GM21576 (cell line): ENCODE measurements at regions not wholly inside any gene's neighbourhood (a gene's known extent, or its start where the extent isn't known, plus 50 kb on each side); places are given as distances from the start of the nearest gene placed in this dataset.

ENCODE experiments used
- ATAC-seq: cut with Tn5 transposase; IDR thresholded peaks from one replicate; pipeline ENCODE4 v1.9.1; 2021; ENCODE audit warnings: mild to moderate bottlenecking, moderate library complexity; ENCODE audit not compliant: unreplicated experiment

DNA sequence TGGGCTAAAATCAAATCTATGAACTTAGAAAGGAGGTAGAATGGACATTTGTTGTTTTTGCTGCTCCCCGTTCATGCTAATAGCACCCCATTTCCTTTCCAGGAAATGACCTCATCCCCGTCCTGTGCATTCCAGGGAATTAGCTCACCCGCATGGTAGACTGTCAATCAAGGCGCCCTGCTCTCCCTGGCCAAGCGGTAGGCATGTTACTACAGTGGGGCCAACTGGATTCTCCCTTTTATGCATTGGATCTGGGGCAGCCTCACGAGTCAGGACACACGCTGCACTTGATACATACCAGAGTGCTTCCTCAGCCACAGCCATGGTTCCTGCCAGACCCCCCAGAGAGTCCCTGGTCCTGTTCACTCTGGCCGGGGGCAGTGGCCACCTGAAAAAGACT is 111.0 kb upstream of the PTCH1 start:
- no peak for ATAC-seq

DNA sequence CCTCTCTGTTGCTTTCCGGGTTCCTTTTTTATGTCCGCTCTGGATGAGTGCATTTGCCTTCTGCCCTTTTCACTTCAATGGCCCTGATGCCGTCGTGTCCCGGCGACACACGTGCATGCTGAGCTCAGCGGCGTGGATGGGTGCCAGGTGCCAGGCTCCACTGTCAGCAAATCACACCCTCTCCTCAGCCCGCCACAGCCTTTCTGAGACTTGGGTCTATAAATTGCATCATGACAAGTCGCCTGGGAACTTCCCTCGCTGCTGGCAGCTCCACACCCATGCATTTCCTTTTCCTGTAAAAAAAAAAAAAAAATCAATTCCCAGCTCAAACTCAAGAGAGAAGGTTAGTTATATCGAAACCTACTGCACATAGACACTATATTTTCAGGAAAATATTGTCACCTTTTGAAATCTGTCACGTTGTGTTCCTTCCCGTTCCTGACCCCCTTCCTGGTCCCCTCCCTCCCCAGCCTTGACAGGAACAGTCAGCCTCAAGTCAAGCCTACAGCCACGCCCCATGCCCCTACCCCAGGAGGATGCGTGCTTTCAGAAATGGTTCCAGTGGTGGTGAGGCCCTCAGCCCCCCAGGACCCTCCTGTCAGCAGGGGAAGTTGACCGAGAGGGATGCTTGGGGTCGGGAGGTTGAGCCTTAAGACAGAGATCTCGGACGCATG is 110.3 kb upstream of the PTCH1 start:
- no peak for ATAC-seq

DNA sequence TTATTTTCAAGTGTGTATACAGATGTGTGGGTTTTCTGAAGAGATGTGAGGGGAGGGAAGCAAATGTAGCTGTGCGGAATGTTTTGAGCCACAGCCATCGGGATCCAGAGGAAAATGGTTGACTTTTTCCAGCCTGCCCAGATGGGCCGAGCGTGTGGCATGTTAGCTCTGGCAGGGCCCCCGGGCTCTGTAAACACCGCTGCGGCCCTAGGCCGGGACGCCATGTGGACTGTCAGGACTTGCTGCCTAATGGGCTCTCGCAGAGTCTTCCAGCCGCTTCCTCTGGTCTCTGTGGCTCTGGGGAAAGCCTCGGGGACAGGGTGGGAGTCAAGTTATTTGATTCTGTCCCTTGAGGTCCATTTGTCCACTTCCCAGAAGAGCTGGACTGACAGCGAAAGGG is 109.6 kb upstream of the PTCH1 start:
- no peak for ATAC-seq

DNA sequence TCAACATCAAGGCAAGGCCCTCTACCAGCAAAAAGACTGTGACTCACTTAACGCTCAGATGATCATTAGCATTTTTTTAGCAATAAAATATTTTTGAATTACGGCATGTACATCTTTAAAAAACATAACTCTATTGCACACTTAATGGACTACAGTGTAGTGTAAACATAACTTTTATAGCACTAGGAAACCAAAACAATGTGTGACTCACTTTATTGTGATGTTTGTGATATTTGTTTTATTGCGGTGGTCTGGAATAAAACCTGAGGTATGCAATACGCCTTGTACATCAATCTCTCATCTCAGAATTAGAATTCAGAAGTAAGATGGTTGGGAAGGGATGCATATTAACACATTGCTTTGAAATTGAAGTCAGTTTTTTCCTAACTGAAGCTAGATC is 106.9 kb upstream of the PTCH1 start:
- no peak for ATAC-seq

DNA sequence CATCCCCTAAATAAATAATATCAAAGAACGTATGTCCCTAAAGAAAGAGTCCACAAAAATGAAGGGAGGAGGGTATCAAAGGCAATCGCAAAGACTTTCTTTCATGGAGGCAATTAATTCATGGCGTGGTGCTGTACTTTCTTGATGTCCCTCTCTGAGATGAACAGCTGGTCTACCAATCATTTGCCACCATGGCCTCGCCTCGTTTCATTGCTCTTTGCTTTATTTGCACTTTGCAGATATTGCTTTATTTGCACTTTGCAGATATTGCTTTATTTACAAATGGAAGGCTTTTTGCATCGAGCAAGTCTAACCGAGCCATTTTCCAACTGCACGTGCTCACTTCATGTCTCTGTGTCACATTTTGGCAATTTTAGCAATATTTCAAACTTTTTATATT is 104.0 kb upstream of the PTCH1 start:
- no peak for ATAC-seq

DNA sequence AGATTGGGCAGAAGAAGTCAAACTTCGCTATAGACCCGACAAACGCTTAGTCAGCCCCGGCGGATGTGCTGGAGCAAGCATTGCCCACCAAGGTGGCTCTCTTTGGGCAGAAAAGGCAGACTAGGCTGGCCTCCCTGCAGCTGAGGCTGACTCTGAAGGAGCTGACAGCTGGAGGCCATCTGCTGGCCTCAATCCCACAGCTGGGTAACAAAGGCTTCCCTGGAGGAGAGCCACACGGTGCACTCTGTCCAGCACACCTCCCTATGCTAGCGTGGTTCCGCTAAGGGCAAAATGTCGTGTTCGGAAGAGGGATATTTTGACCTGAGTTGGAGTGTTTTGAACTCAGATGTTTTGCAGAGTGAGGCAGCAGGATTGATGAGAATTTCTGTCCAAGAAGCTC is 103.5 kb upstream of the PTCH1 start:
- ATAC-seq, result no peak

DNA sequence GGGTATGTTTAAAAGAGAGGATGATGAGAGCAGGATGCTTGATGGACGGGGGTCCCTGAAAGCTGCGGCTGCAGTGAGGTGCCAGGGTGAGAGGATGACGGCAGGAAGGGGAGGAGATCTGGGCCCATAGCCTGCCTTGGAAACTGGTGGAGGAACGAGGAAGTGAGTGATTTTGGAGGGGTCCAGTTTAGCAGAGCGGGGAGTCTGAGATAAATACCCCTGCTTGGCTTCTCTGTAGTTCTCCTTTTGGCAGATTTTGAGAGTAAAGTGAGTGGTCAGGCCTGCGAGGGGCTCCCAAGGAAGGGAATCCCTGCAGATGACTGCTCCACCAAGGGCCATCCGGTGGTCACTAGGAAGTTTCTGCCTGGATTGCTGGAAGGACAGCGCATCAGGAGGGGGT is 98.5 kb upstream of the PTCH1 start:
- ATAC-seq, result no peak

DNA sequence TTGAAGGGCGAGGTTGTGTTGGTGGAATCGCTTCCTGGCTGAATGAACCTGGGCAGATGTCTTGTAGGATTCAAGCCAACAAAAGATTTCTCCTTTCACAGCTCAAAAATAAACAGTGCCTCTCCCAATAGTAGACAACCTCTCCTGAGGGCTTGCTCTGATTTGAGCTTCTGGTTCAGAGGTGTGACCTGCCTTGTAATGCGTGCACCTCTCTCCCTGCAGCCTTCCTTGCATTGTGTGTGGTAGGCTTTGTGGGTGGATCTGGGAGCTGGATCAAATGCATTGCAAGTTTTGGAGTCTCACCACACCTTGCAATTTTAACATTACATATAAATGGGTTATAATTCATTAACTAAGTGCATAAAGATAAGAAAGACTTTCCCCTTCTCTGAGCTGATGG is 96.9 kb upstream of the PTCH1 start:
- no peak for ATAC-seq

DNA sequence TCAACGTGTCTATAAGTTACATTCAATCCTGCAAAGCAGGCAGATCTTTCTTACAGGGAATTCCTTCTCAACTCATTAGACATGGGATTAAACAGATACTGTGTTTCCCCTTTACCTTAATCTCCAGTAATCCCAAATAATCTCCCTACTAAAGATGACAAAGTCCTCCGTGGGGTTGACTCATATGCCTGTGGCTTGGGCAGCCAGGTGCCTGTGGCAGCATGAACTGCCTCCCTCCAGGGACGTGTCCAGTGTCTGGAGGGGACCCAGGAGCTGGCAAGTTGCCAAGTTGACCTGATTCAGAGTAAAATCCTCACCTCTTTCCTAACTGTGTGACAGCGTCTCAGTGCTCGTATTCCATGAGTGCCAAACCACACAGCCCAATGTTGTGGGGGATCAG is 94.6 kb upstream of the PTCH1 start:
- ATAC-seq, result no peak

DNA sequence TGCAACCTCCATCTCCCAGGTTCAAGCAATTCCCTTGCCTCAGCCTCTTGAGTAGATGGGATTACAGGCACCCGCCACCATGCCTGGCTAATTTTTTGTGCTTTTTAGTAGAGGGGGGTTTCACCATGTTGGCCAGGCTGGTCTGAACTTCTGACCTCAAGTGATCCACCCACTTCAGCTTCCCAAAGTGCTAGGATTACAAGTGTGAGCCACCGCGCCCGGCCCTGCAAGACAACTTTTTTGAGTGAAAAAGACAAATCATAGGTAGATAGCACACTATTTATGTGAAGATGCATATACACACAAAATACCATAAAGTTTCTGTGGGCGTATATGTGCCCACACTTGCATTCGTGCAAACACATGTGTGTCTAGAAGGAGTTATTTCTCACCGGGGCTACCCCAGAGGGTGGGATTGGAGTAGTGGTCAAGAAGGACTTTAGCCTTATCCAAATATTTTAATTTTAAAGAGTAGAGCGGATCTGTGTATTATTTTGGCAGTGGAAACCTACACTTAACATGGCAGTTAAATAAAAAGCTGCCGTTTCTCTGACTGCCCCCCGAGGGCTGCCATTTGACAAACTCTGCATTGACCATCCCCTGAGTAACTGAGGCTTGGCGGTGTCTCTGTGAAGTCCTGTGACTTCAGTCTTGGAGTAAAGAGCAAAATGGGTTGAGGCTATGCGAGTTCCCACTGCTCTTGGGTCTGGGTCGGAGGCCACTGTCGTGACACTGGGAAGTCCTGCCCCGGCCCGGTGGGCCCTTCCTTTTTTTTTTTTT is 93.4 kb upstream of the PTCH1 start:
- no peak for ATAC-seq

DNA sequence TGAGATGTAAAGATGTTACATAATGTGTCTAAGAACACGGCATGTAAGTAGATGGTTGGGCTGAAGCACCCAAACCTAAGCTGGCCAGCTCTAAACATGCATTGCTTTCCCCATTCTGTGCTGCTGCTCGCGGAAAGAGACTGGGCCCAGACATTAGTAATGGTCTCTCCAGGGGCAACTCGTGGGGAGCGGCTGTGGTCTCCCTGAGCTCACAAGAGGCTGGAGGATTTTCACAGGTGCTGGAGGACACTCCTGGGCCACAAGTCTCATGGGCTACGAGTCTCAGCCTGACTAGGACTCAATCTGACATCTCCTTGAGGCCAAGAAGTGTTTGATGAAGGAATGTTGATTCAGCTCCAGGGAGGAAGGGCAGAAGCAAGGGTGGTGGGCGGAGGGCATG is 92.7 kb upstream of the PTCH1 start:
- no peak for ATAC-seq

DNA sequence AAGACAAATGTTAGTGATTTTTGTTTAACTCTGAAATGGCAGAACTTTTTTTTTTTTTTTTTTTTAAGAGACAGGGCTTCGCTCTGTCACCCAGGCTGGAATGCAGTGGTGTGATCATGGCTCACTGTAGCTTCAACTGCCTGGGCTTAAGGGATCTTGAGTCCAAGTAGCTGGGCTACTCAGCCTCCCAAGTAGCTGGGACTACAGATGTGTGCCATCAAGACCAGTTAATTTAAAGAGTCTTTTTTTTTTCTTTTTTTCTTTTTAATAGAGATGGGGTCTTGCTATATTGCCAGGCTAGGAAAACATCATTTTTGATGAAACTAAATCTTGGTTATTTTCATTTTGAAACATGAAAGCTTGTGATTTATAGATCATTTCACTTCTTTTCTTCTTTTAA is 91.6 kb upstream of the PTCH1 start:
- ATAC-seq, result no peak

DNA sequence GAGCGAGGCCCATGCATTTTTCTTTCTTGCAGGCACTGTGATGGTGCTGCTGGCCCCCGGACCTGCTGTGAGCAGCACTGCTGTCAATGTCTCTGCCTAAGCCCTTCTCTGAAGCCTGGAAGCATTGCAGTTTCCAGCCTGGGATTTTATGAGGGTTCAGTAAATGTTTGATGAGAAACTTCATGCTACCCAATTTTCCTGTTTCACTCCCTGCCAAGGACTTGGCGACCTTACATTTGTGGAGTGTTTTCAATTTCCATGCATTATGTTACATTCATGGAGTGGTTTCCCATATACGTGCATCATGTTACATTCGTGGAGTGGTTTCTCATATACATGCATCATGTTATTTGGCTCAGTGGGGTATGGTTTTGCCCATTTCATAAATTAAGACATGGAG is 90.7 kb upstream of the PTCH1 start:
- no peak for ATAC-seq

DNA sequence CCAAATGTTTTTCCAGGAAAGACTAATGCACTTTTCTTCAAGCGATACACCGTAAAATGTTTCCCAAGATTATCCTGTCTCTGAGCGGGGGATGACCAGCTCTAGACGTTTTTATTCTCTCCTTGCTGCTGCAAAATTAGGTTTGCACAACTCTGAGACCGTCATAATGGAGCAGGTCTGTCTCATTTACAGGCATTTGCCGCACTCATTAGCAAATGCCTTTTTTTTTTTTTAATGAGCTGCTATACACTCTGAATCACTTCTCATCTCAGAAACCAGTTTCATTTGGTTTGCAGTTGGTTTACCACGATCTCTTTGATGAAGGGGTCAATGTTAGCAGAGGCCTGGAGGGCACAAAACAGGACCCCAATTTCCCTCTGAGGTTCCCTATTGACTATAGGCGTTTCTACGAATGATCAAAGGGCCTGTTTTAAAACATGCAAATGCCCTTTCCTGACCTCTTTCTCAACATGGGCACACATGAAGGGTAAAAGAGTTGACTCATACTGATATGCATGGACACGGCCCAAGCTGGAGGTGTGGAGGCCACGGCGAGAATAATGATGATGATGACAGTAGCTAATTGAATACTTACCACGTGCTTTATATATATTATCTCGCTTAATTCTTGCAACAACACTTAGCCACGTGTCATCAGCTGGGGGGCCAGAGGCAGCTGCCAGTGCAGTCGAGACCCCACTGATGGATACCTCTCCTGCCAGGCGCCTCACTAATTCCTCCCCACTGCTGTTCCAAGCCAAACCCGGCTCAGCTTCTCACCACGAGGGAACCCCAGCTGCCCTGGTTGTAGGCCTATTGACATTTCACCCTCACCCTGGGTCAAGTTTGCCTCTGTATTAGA is 89.9 kb upstream of the PTCH1 start:
- ATAC-seq, result no peak

DNA sequence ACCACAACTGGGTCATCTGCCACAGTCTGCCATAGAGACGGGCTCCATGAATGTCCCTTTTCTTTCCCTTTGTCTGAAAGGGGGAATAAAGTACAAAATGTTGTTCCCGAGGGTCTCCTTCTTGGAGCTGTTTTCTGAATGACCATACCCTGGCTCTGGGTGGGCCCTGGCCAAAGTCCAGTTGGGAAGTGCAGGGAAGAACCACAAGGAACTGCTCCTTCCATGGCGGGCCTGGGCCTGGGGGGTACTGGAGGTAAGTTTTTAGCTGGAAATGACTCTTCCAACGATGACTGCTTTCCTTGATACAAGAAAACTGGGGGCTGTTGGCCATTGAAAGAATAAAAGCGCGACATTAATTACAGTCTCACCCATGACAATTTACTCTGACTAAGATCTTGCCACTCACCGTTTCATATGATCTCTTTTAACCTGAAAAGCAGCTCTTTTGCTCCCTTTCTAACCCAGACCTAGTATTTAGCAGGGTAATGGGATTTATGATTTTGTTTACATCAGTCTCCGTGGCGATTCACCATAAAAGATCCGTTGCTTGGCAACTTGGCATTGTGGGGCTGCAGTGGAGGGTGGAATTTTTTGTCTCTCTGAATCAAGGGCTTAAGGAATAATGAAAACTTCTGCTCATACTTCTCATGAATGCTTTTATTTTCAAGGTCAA is 89.2 kb upstream of the PTCH1 start:
- ATAC-seq, result no peak

DNA sequence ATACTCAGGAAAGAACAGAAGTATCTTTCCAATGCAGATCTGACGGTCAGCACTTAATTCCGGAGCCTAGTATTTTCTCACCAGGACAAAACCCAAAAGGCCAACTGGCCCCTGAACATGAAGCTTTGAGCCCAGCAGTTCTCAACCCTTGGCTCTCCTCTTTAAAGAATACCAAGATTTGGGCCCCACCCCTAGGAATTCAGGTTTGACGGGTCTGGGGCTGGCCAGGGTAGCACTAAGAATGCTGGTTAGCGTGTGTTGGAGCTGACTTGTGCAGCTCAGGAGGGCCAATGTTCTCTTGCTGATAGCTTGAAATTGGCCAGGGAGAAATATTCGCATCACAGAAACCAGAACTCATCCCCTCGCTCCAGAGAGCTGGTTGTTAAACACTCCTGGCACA is 88.3 kb upstream of the PTCH1 start:
- ATAC-seq, result no peak

DNA sequence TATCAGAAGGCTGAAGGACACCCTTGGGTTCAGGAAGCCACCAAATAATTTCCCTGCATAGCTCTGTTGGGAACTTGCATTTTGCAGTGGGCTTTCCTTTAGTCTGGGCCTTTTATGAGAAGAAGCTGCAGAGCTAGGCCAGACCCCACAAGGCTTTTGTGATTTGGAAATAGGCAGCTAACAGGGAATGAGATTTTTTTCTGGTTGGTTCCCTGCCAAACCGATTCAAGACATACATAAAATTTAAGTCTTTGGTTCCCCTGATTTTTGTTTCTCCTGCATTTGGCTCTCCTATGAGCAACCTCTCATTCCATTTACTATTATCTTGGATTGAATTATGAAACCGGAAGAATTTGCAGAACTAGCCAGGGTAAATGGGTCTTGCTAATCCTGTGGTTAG is 81.5 kb upstream of the PTCH1 start:
- ATAC-seq, result no peak

DNA sequence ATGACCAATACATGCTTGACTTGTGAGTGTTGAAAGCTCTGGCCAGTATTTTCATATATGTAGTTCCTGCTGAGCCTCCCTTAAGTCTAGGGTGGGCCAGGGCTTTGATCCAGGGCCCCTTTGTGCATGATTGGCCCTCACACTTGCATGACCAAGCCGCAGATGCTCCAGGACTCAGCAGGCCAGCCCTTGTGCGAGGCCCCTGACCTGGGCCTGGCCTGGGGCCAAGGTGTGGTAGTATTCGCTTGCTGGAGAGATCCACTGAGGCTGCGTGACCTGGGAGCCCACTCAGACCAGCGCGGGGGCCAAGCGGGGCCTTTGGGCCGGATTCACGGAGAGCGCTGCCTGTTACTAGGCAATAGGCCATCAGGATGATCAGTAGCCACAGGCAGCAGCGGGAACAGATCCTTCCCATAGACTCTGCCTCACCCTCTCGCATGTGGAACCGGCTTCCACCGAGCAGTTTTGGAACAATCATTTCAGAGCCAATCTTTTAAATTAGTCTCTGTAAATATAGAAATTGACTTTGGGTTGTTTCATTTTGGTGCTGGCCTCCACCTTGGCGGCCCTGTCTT is 79.0 kb upstream of the PTCH1 start:
- ATAC-seq, result no peak

DNA sequence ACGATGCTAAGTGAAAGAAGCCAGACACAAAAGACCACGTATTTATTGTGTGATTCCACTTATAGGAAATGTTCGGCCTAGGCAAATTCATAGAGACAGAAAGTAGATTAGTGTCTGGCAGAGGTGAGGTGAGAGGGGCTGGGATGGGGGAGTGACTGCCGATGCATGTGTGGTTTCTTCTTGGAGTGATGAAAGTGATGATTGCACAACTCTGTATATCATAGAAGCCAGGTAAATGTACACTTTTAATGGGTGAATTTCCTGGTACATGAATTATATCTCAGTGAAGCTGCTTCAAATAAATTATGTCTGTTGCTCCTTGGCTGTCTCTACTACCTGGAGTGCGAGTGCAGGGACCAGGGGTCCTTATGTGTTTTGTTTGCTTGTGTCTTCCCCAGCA is 76.2 kb upstream of the PTCH1 start:
- ATAC-seq, result no peak

DNA sequence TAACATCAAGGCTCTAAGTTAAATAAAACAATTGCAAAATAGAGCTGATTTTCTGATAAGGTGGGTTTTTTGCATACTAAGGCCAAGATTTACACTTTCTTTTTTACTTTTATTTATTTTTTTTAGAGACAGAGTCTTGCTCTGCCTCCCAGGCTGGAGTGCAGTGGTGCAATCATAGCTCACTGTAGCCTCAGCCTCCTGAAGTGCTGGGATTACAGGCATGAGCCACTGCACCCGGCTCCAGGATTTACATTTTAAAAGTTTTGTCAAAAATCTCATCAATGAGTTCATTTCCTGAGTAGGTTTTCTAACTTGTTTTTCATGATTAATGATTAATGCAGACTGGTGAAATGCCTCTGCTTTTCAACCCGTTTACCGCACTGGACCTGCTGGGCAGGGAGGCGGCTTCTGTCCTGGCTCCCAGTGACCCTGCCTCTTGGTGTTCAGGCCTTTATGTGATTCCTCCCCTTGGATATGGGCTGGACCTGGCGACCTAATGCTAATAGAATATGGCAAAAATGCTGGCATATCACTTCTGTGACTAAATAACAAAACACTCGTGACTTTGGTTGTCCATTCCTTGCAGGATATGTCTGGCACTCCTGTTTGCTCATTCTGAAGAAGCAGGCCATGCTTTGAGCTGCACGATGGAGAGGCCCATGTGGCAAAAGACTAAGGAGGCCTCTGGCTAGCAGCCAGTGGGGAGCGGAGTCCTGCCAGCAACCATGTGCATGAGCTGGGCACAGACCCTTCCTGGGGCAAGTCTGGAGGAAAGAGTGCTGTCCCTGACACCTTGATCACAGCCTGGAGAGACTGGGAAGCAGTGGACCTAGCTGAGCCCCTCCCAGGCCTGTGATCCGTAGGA is 72.2 kb upstream of the PTCH1 start:
- no peak for ATAC-seq
